Spleen (tissue), 7 donors: ENCODE measurements at regions not wholly inside any gene's neighbourhood (a gene's known extent, or its start where the extent isn't known, plus 50 kb on each side); places are given as distances from the start of the nearest gene placed in this dataset.

Experiments
- POLR2A ChIP-seq, 3 donors: fragments of 450-650 bp; IDR thresholded peaks; one replicate each; pipeline ENCODE4 v1.5.1; 2017; ENCODE audit warnings: antibody characterized with exemption in 3 of 3, mild to moderate bottlenecking in 1 of 3
- TF ChIP-seq, protein P1 (sequence below), 11 experiments: fragments of 200-600 bp in 7 of 11; fragments of 450-650 bp in 4 of 11; sonication (generic) in 4 of 11; IDR thresholded peaks in 8 of 11; conservative IDR thresholded peaks in 3 of 11; 1 replicate in 7 of 11; 2 replicates in 4 of 11; pipeline versions ENCODE4 v1.4.0 to v1.8.0; 2016 to 2021; ENCODE audit warnings: antibody characterized with exemption in 11 of 11, inconsistent platforms in 4 of 11, mild to moderate bottlenecking in 1 of 11
- donor health status: DM: no; HTN: no; CAD: no; lungs with moderate emphysema.
- donor health status: DM: no; HTN: no; CAD: no.
- donor health status: DM: no; HTN: no; CAD: no.

DNA sequence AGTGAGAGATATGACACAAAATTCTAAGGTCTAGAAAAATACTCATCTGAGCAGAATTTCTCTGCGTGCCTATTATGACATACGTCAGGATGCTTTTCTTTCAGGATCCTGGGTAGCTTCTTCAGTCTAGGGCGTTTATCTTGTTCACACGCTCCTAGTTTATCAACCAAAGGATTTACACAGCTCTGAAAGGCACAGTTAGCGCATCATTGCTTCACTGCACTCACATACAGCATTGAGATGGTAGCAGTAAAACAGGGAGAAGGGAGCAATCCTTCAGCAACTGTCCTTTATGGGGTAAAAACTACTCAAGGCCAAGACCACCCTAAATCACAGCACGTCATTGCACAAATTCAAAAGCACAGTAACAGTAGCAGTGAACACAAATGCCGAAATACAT lies 222.8 kb downstream of the SUCLG1 start:
- TF ChIP-seq, protein P1, sequence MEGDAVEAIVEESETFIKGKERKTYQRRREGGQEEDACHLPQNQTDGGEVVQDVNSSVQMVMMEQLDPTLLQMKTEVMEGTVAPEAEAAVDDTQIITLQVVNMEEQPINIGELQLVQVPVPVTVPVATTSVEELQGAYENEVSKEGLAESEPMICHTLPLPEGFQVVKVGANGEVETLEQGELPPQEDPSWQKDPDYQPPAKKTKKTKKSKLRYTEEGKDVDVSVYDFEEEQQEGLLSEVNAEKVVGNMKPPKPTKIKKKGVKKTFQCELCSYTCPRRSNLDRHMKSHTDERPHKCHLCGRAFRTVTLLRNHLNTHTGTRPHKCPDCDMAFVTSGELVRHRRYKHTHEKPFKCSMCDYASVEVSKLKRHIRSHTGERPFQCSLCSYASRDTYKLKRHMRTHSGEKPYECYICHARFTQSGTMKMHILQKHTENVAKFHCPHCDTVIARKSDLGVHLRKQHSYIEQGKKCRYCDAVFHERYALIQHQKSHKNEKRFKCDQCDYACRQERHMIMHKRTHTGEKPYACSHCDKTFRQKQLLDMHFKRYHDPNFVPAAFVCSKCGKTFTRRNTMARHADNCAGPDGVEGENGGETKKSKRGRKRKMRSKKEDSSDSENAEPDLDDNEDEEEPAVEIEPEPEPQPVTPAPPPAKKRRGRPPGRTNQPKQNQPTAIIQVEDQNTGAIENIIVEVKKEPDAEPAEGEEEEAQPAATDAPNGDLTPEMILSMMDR (IDR thresholded peaks at IDR 0.05 in 8 of 11, conservative IDR thresholded peaks at IDR 0.05 in 3 of 11), result no peak
- no peak for TF ChIP-seq POLR2A (IDR thresholded peaks at IDR 0.05)
